Thoracic aorta (tissue), 2 donors: ENCODE measurements at regions not wholly inside any gene's neighbourhood (a gene's known extent, or its start where the extent isn't known, plus 50 kb on each side); places are given as distances from the start of the nearest gene placed in this dataset.

Experiments
- ATAC-seq: fragments of 150-250 bp; one replicate; pipeline ENCODE4 v1.8.0; 2017; ENCODE audit warnings: low read depth; ENCODE audit not compliant: insufficient number of reproducible peaks, low FRiP score
- DNase-seq: peaks from one replicate; pipeline ENCODE4 v3.0.0-alpha.2; 2020; ENCODE audit warnings: low spot score
- H3K27ac ChIP-seq, 2 donors: fragments of 200-600 bp; sonication (generic); 1 replicate in 1 of 2; 2 replicates in 1 of 2; pipeline ENCODE4 v1.5.1; 2016; ENCODE audit warnings: mild to moderate bottlenecking in 2 of 2, moderate library complexity in 2 of 2
- H3K27me3 ChIP-seq: fragments of 200-600 bp; sonication (generic); replicated peaks from 2 replicates; pipeline ENCODE4 v1.6.0; 2016; ENCODE audit warnings: mild to moderate bottlenecking; ENCODE audit not compliant: insufficient read depth
- H3K36me3 ChIP-seq: fragments of 200-600 bp; sonication (generic); one replicate; pipeline ENCODE4 v1.5.1; 2016
- H3K4me1 ChIP-seq, 2 donors: fragments of 200-600 bp; sonication (generic); 1 replicate in 1 of 2; 2 replicates in 1 of 2; pipeline versions ENCODE4 v1.5.1 to v1.6.0; 2016; ENCODE audit warnings: low read depth in 2 of 2, mild to moderate bottlenecking in 1 of 2; ENCODE audit not compliant: control insufficient read depth in 1 of 2
- H3K4me3 ChIP-seq: fragments of 200-600 bp; sonication (generic); 2 replicates; pipeline ENCODE4 v1.5.1; 2016; ENCODE audit warnings: mild to moderate bottlenecking
- H3K9me3 ChIP-seq: fragments of 200-600 bp; sonication (generic); 2 replicates; pipeline ENCODE4 v1.5.1; 2016
- CTCF ChIP-seq: fragments of 200-600 bp; sonication (generic); IDR thresholded peaks from one replicate; pipeline ENCODE4 v1.5.1; 2019; ENCODE audit warnings: antibody characterized with exemption

- H3K4me1 ChIP-seq: peaks cover 4 to 7% of the 10 kb centered on the region in 2 donors
- H3K27me3 ChIP-seq: no peaks in the 10 kb centered on the region
- no peaks in the 10 kb centered on the region for H3K9me3 ChIP-seq
- H3K4me3 ChIP-seq: no peak overlapping the region
- no peak overlapping the region for H3K27ac ChIP-seq
- no peak for TF ChIP-seq CTCF
- ATAC-seq (no peak), DNase-seq (no peak)
- H3K36me3 ChIP-seq: no peaks in the 10 kb centered on the region
Measured at GRCh38 chr12:22798116-22798515, 173.1 kb downstream of the ETNK1 start.

GRCh38 chr12:22799503-22799902, 174.5 kb downstream of the ETNK1 start:
- TF ChIP-seq CTCF: no peak
- no peaks in the 10 kb centered on the region for H3K9me3 ChIP-seq
- no peak overlapping the region for H3K27ac ChIP-seq
- H3K27me3 ChIP-seq: no peaks in the 10 kb centered on the region
- peaks cover 4 to 7% of the 10 kb centered on the region in 2 donors for H3K4me1 ChIP-seq
- DNase-seq (no peak), ATAC-seq (no peak)
- H3K36me3 ChIP-seq: no peaks in the 10 kb centered on the region
- H3K4me3 ChIP-seq: no peak overlapping the region

- Histone ChIP-seq H3K36me3 (no peaks in the 10 kb centered on the region), H3K27me3 (no peaks in the 10 kb centered on the region), H3K27ac (no peak overlapping the region), H3K4me3 (no peak overlapping the region), H3K9me3 (no peaks in the 10 kb centered on the region), H3K4me1 (peaks cover 4 to 7% of the 10 kb centered on the region in 2 donors)
- TF ChIP-seq CTCF: no peak
- DNase-seq (no peak), ATAC-seq (no peak)
Measured at GRCh38 chr12:22800332-22800731, 175.4 kb downstream of the ETNK1 start.

- DNase-seq (no peak), ATAC-seq (no peak)
- no peak for TF ChIP-seq CTCF
- no peaks in the 10 kb centered on the region for H3K4me1 ChIP-seq
- H3K36me3 ChIP-seq: no peaks in the 10 kb centered on the region
- H3K27me3 ChIP-seq: no peaks in the 10 kb centered on the region
- no peaks in the 10 kb centered on the region for H3K9me3 ChIP-seq
- H3K27ac ChIP-seq: no peak overlapping the region
- no peak overlapping the region for H3K4me3 ChIP-seq
Measured at GRCh38 chr12:22802883-22803630, 178.1 kb downstream of the ETNK1 start.

- no peaks in the 10 kb centered on the region for H3K27me3 ChIP-seq
- H3K4me1 ChIP-seq: peaks cover 0 to 4% of the 10 kb centered on the region in 2 donors
- H3K4me3 ChIP-seq: no peak overlapping the region
- DNase-seq: no peak
- ATAC-seq: no peak
- no peak overlapping the region for H3K27ac ChIP-seq
- no peaks in the 10 kb centered on the region for H3K9me3 ChIP-seq
- TF ChIP-seq CTCF: no peak
- H3K36me3 ChIP-seq: no peaks in the 10 kb centered on the region
Measured at GRCh38 chr12:22803725-22804124, 178.8 kb downstream of the ETNK1 start.
